DMS 273 (cell line): ENCODE measurements at regions not wholly inside any gene's neighbourhood (a gene's known extent, or its start where the extent isn't known, plus 50 kb on each side); places are given as distances from the start of the nearest gene placed in this dataset.

Source experiments
- DNase-seq: peaks from one replicate; lab custom pipeline; 2025; ENCODE audit not compliant: unreplicated experiment; lab: John Stamatoyannopoulos, UW

GRCh38 chrX:76228499-76228898 is 55.6 kb downstream of the PBDC1 start:
- DNase-seq: no peak

- DNase-seq: no peak
Measured at GRCh38 chrX:76248901-76249300, 76.0 kb downstream of the PBDC1 start.

GRCh38 chrX:76253432-76253831 is 80.6 kb downstream of the PBDC1 start:
- peak; percentile 65 for DNase-seq

DNA sequence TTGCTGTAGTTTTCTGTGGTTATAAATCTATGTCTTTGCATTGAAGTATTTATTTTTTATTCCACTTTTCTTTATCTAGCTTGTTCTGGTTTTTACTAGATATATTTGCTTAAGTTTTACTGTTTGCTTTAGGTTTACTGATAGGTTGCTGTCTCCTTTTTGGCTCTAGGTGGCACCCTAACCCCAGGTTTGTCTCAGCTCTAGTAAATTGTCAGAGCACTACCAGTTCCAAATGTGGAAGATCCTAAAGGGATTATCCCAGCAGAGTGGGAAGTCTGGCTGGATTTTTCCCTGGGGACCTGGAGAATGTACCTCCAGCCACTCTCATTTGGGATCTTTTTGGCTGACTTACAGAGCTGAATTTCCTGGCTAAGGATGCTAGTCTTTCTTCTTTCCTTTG is 106.1 kb downstream of the PBDC1 start:
- peak; percentile 71 for DNase-seq
